OCI-LY1 (cell line): ENCODE measurements at regions not wholly inside any gene's neighbourhood (a gene's known extent, or its start where the extent isn't known, plus 50 kb on each side); places are given as distances from the start of the nearest gene placed in this dataset.

Source experiments
- H2AFZ ChIP-seq: fragments of 200-600 bp; sonication (generic), shearing (Covaris generic); 2 replicates; pipeline ENCODE4 v1.6.0; 2014; ENCODE audit warnings: antibody characterized with exemption, mild to moderate bottlenecking, low read length
- H3F3A ChIP-seq: fragments of 200-600 bp; sonication (generic), shearing (Covaris generic); 2 replicates; pipeline ENCODE4 v1.6.0; 2014; ENCODE audit warnings: mild to moderate bottlenecking, antibody characterized with exemption, low read length, moderate library complexity; ENCODE audit not compliant: insufficient read depth
- H3K27ac ChIP-seq: fragments of 200-600 bp; sonication (generic); 2 replicates; pipeline ENCODE4 v1.5.1; 2014; ENCODE audit warnings: low read length, mixed run types, mild to moderate bottlenecking, low read depth; ENCODE audit not compliant: poor library complexity, severe bottlenecking
- H3K27me3 ChIP-seq: fragments of 200-600 bp; sonication (generic); 2 replicates; pipeline ENCODE4 v1.6.0; 2014; ENCODE audit warnings: antibody characterized with exemption, mild to moderate bottlenecking, low read length, moderate library complexity; ENCODE audit not compliant: insufficient read depth
- H3K36me3 ChIP-seq: fragments of 200-600 bp; sonication (generic); 2 replicates; pipeline ENCODE4 v1.6.1; 2014; ENCODE audit warnings: mild to moderate bottlenecking, antibody characterized with exemption, low read length, moderate library complexity, mixed read lengths; ENCODE audit not compliant: insufficient read depth
- H3K4me1 ChIP-seq: fragments of 200-600 bp; sonication (generic); 2 replicates; pipeline ENCODE4 v1.5.1; 2014; ENCODE audit warnings: mild to moderate bottlenecking, low read length, moderate library complexity; ENCODE audit not compliant: insufficient read depth, severe bottlenecking
- H3K4me2 ChIP-seq: fragments of 200-600 bp; sonication (generic), shearing (Covaris generic); 2 replicates; pipeline ENCODE4 v1.6.1; 2014; ENCODE audit warnings: low read length
- H3K4me3 ChIP-seq: fragments of 200-600 bp; sonication (generic); 2 replicates; pipeline ENCODE4 v1.5.1; 2014; ENCODE audit warnings: low read length, low read depth, mild to moderate bottlenecking, mixed read lengths; ENCODE audit not compliant: poor library complexity, severe bottlenecking
- H3K79me2 ChIP-seq: fragments of 200-600 bp; shearing (Covaris generic); 2 replicates; pipeline ENCODE4 v1.6.1; 2016; ENCODE audit warnings: mixed run types, low read length, mixed read lengths; ENCODE audit not compliant: insufficient read depth
- H3K9ac ChIP-seq: fragments of 200-600 bp; sonication (generic), shearing (Covaris generic); 2 replicates; pipeline ENCODE4 v1.6.1; 2014; ENCODE audit warnings: mild to moderate bottlenecking, low read length, mixed read lengths
- H3K9me2 ChIP-seq: fragments of 200-600 bp; sonication (generic), shearing (Covaris generic); 2 replicates; pipeline ENCODE4 v1.6.1; 2014; ENCODE audit warnings: low read depth, mild to moderate bottlenecking, low read length, mixed read lengths
- H3K9me3 ChIP-seq: fragments of 200-600 bp; shearing (Covaris generic); 2 replicates; pipeline ENCODE4 v1.6.1; 2014; ENCODE audit warnings: low read length, mixed read lengths
- H4K20me1 ChIP-seq: fragments of 200-600 bp; sonication (generic), shearing (Covaris generic); 2 replicates; pipeline ENCODE4 v1.6.0; 2016; ENCODE audit warnings: mild to moderate bottlenecking, low read length; ENCODE audit not compliant: insufficient read depth
- CTCF ChIP-seq: fragments of 200-600 bp; sonication (generic), shearing (Covaris generic); IDR thresholded peaks from 2 replicates; pipeline ENCODE4 v1.5.1; 2017; ENCODE audit warnings: mild to moderate bottlenecking, antibody characterized with exemption, low read length, moderate library complexity, mixed read lengths
- EZH2 ChIP-seq: fragments of 200-600 bp; sonication (generic), shearing (Covaris generic); IDR thresholded peaks from 2 replicates; pipeline ENCODE4 v1.8.0; 2017; ENCODE audit warnings: borderline replicate concordance, mixed run types, mild to moderate bottlenecking, antibody characterized with exemption, low read length, moderate library complexity, mixed read lengths

GRCh38 chr18:44342946-44343345 lies 337.7 kb upstream of the SETBP1 start:
- H3K4me3 ChIP-seq = no peak overlapping the region
- no peak overlapping the region for H3K9ac ChIP-seq
- TF ChIP-seq EZH2 (no peak), CTCF (no peak)
- H3K9me3 ChIP-seq = no peaks in the 10 kb centered on the region
- H3K4me2 ChIP-seq = no peak overlapping the region
- H3K79me2 ChIP-seq = no peaks in the 10 kb centered on the region
- no peaks in the 10 kb centered on the region for H3K27me3 ChIP-seq
- H4K20me1 ChIP-seq = no peaks in the 10 kb centered on the region
- no peaks in the 10 kb centered on the region for H3K36me3 ChIP-seq
- H3K4me1 ChIP-seq = no peaks in the 10 kb centered on the region
- H3F3A ChIP-seq = no peaks in the 10 kb centered on the region
- no peak overlapping the region for H2AFZ ChIP-seq
- H3K9me2 ChIP-seq = no peaks in the 10 kb centered on the region
- no peak overlapping the region for H3K27ac ChIP-seq

- no peak overlapping the region for H3K4me3 ChIP-seq
- no peak overlapping the region for H3K27ac ChIP-seq
- no peaks in the 10 kb centered on the region for H3K27me3 ChIP-seq
- H4K20me1 ChIP-seq = no peaks in the 10 kb centered on the region
- no peaks in the 10 kb centered on the region for H3K4me1 ChIP-seq
- no peaks in the 10 kb centered on the region for H3K79me2 ChIP-seq
- H3K4me2 ChIP-seq = no peak overlapping the region
- no peaks in the 10 kb centered on the region for H3K36me3 ChIP-seq
- no peak overlapping the region for H3K9ac ChIP-seq
- no peaks in the 10 kb centered on the region for H3K9me3 ChIP-seq
- no peak for TF ChIP-seq CTCF
- TF ChIP-seq EZH2 = no peak
- no peaks in the 10 kb centered on the region for H3F3A ChIP-seq
- H3K9me2 ChIP-seq = no peaks in the 10 kb centered on the region
- H2AFZ ChIP-seq = no peak overlapping the region
These were observed 337.1 kb upstream of the SETBP1 start for GRCh38 chr18:44343570-44343969.

- Histone ChIP-seq H3F3A (no peaks in the 10 kb centered on the region), H3K9me3 (no peaks in the 10 kb centered on the region), H3K79me2 (no peaks in the 10 kb centered on the region), H3K9me2 (no peaks in the 10 kb centered on the region), H4K20me1 (no peaks in the 10 kb centered on the region), H3K27me3 (no peaks in the 10 kb centered on the region), H2AFZ (no peak overlapping the region), H3K9ac (no peak overlapping the region), H3K4me3 (no peak overlapping the region), H3K27ac (no peak overlapping the region), H3K4me2 (no peak overlapping the region), H3K36me3 (no peaks in the 10 kb centered on the region), H3K4me1 (no peaks in the 10 kb centered on the region)
- no peak for TF ChIP-seq EZH2
- TF ChIP-seq CTCF = no peak
These were observed 324.0 kb upstream of the SETBP1 start for GRCh38 chr18:44356566-44357157.
